ENCODE measurements at regions not wholly inside any gene's neighbourhood (a gene's known extent, or its start where the extent isn't known, plus 50 kb on each side); places are given as distances from the start of the nearest gene placed in this dataset.
"Not testable (repeated sequence)": the region's sequence is repeated elsewhere in the genome, so short reads cannot be mapped to it uniquely, and the experiment has no call there.

- DNase-seq = no peak
Measured at GRCh38 chr4:188754372-188755002, 615.2 kb downstream of the TRIML1 start.

DNA sequence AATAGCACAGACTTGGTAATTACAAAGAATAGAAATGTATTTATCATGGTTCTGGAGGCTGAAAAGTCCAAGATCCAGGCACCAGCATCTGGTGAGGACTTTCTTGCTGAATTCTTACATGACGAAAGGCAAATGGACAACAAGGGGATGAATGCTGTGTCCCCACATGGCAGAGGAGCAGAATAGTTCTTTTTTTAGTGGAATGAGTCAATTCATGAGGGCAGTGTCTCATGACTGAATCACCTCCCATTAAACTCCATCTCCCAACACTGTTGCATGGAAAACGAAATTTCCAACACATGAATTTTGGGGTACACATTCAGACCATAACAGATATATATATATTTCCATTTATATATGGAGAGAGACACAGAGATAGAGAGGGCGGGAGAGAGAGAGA lies 628.3 kb downstream of the TRIML1 start:
- DNase-seq = no peak

DNA sequence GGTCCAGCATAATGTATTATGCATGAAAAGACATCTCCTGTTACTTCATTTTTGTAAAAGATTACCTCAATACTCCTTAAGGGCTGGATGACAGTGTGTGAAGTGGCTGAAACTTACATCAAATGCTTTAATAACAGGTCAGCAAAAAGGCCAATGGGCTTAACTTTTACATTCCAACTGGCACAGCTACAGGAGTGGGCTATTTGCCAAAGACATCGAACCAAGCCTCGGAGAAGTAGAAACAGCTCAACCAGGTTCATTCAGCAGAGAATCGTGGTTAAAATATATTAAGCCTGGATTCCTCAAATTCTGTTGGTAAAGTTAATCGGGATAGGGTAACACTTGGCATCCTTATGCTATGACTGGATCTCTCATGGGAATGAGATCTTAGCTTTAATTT lies 639.7 kb downstream of the TRIML1 start:
- no peak for DNase-seq

DNA sequence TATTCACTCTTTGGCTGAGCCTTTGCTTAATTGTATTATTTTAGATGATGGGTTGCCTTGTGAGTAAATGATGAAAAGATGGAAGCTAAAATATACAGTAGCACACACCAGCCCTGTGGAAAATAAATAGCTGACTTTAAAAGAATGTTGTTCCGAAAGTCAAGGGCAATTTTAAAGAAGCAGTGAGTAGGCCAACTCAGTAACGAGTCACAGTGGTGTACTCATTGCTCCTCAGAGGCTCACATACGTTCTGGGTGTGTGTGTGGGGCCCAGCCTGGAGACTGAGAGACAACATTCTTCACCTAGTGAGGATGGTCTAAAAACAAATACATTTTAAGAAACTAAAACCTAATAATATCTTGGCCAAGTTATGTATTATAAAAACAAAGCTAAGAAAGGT lies 640.3 kb downstream of the TRIML1 start:
- no peak for DNase-seq

DNA sequence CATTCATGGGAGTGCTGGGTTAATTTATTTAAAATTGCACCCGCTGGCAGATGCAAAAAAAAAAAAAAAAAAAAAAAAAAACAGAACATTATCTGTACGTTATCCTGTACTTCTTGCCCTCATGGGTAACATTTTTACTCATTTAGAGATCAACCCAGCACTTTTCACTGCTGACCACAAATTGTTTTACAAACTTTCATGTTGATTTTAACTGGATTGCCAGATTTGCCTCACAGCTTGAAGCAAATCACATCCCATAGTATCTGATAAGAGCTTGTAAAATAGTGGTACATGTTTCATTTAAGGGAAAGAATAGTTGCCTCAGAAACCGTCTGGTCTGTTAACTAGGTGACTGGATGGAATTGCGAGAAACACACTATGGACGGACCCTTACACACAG lies 640.8 kb downstream of the TRIML1 start:
- no peak for DNase-seq

GRCh38 chr4:188780686-188781085 lies 641.4 kb downstream of the TRIML1 start:
- DNase-seq = no peak

DNA sequence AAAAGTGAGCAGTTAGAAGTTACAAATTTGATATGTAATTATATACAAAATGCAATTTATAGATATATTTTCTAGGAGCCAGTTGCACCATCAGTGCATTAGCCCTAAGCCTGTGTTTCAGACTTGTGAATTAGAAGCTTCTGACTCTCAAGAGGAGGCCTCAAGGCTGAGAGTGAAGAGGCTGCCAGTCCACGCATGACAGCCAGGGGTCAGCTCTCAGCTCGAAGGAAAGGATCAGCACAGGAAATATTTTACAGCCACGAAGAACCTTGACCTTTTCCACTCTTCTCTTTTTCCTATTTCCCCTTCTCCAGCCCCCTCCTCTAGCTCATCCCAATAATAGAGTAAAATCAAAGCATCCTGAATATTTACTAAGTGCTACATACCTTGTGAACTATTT lies 642.4 kb downstream of the TRIML1 start:
- no peak for DNase-seq

GRCh38 chr4:188783175-188783574 lies 643.9 kb downstream of the TRIML1 start:
- DNase-seq = no peak

GRCh38 chr4:188783606-188784160 lies 644.4 kb downstream of the TRIML1 start:
- DNase-seq = no peak

DNA sequence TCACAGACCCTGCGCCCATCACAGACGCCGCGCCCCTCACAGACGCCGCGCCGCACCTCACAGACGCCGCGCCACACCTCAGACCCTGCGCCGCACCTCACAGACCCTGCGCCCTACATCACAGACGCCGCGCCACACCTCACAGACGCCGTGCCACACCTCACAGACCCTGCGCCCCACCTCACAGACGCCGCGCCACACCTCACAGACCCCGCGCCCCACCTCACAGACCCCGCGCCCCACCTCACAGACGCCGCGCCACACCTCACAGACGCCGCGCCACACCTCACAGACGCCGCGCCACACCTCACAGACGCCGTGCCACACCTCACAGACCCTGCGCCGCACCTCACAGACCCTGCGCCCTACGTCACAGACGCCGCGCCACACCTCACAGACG lies 657.4 kb downstream of the TRIML1 start:
- DNase-seq = not testable (repeated sequence)

GRCh38 chr4:188797011-188797410 lies 657.8 kb downstream of the TRIML1 start:
- not testable (repeated sequence) for DNase-seq

DNA sequence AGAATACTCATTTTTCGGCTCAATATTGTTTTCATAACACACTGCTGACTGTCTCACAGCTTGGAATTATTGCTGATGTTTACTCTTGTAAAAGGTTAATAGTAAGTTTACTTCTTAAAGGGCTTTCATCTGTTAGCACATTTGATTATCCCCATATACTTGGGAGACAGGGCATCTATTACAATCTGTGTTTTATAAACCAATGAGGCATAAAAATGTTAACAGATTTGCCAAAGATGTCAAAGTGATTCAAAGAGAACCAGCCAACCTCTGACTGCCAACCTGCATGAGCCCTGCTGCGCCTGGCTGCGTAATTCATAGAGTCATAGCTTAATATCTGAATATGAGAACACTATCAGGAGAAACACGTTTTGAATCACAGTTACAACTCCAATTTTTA lies 665.6 kb downstream of the TRIML1 start:
- DNase-seq = no peak

DNA sequence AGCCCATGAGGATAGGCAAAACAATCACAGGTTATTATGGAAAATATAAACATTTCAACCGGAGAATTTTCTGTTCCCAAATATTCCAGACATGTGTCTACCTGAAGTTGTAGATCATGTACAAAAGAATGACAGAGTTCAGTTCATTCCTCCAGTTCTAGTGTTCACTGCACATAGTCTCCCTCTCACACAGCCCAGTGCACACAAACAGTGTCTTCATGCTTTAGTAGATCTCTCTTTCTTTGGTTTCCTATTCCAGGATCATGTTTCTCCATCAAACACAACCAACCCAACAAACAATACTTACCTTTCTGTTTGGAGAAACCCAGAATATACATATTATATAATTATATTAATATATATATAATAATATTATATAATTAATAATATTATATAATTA lies 671.9 kb downstream of the TRIML1 start:
- DNase-seq = no peak

GRCh38 chr4:188812644-188813043 lies 673.4 kb downstream of the TRIML1 start:
- no peak for DNase-seq

DNA sequence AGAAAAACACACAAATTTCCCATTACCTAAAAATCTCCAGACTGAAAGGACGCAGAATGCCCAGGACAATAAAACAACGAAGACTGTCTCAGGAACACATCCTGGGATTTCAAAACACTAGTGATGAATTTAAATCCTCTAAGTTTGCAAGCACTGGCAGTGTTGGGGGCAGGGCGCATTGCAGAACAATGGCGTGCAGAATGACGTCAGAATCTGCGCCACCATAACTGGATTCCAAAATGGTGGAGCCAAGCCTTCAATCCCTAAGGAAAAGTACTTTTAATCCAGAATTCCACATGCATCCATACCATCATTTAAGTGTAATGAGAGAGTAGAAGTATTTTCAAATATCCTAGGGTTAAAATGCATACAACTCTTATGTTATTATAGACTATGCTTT lies 679.1 kb downstream of the TRIML1 start:
- DNase-seq = no peak

GRCh38 chr4:188819233-188819632 lies 680.0 kb downstream of the TRIML1 start:
- DNase-seq = no peak

DNA sequence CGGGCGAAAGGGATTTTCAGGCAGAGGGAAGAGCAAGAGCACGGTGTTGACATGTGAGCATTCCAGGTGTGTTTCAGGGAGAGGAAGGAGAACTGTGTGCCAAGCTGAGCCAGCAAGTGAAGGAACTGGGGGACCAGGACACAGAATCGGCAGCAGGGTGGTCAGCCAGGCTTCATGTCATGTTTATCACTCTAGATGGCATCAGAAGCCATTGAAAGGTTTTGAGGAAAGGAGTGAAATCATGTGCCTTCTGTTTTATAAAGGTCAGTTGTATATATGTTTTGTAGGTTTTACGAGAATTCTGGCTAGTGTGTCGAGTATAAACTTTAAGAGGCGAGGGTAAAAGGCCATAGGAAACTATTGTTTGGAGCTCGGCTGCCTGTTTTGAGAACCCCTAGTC lies 682.3 kb downstream of the TRIML1 start:
- DNase-seq = no peak

GRCh38 chr4:188822698-188823097 lies 683.5 kb downstream of the TRIML1 start:
- no peak for DNase-seq

GRCh38 chr4:188824553-188824952 lies 685.3 kb downstream of the TRIML1 start:
- DNase-seq = no peak

- no peak for DNase-seq
Measured at GRCh38 chr4:188826393-188826792, 687.2 kb downstream of the TRIML1 start.

DNA sequence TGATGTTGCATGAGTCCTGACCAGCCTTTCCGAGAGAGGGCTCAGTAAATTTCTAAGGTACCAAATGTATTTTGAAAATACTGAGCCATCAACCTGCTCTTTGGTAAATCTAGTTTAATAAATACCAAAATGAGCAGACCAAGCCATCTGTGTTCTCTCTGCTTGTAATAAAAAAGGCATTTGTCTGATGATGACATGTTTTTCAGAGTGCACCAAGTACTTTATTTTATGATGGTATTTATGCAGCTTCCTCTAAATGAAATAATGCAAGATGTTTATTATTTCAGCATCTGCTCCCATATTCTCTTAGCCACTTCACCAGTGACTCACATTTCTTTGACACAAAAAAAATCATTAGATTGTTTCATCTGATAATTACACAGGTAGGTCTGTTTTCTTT lies 700.5 kb downstream of the TRIML1 start:
- DNase-seq = no peak

- no peak for DNase-seq
Measured at GRCh38 chr4:188841523-188841922, 702.3 kb downstream of the TRIML1 start.

- DNase-seq = no peak
Measured at GRCh38 chr4:188854436-188854835, 715.2 kb downstream of the TRIML1 start.

DNA sequence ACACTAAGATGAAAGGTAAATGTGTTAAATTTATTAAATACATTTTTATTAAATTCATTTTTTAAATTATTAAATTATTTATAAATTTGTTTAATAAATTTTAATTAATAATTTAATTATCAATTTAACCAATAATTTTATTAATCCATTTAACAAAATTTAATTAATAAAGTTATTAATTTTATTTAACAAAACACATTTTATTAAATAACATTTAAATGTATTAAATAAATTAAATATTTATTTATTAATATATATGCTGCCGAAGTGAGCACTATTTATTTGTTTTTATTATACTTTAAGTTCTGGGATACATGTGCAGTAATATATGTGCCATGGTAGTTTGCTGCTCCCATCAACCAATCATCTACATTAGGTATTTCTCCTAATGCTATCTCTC lies 719.5 kb downstream of the TRIML1 start:
- no peak for DNase-seq

DNA sequence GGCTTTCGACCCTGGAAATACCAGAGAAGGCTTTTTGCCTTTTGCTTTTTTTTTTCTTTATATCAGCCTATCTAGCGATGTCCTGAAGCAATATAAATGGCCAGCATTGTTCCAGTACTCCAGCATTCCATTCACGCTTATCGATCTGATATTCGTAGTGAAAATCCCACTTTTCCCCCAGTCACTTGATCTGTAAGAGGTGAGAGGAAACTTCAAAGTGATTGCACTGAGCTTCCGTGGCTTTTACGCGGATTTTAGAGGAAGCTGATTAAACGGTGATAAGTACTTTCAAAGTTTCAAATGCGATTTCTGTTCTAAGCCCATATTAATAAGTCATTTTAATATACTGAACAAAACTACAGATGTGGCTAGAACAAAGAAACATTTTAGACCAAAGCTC lies 725.5 kb downstream of the TRIML1 start:
- no peak for DNase-seq

Data from NCI-H1694 treated with DMSO at 0.1 percent for 48 hours (cell line).